ENCODE measurements at regions not wholly inside any gene's neighbourhood (a gene's known extent, or its start where the extent isn't known, plus 50 kb on each side); places are given as distances from the start of the nearest gene placed in this dataset.

GRCh38 chr2:6369266-6369665 lies 496.4 kb downstream of the CMPK2 start:
- Histone ChIP-seq H3K4me3 (no peak overlapping the region), H3K27me3 (no peaks in the 10 kb centered on the region), H3K4me1 (no peaks in the 10 kb centered on the region), H3K36me3 (no peaks in the 10 kb centered on the region), H3K27ac (replicated peaks in 1 of 4) (no peak overlapping the region), H3K9me3 (peaks cover 0 to 2% (median 0%) of the 10 kb centered on the region in 4 donors)
- WGBS: 92% methylated on average over 3 of the region's 3 CpGs
- DNase-seq (ENCODE audit: extremely low spot score): no peak
- TF ChIP-seq CTCF (IDR thresholded peaks at IDR 0.05): no peak
- no peak for TF ChIP-seq EP300 (IDR thresholded peaks at IDR 0.05)
- no peak for TF ChIP-seq POLR2AphosphoS5 (IDR thresholded peaks at IDR 0.05)
- TF ChIP-seq POLR2A (IDR thresholded peaks at IDR 0.05; ENCODE audit: low read depth): no peak
- intact Hi-C loops (cut with DNase I): no loop called here

- no peak for DNase-seq (ENCODE audit: extremely low spot score)
- H3K27ac ChIP-seq (replicated peaks in 1 of 4): no peak overlapping the region
- no peak overlapping the region for H3K4me3 ChIP-seq
- WGBS: 86% methylated on average over 7 of the region's 7 CpGs
- no peaks in the 10 kb centered on the region for H3K36me3 ChIP-seq
- no peaks in the 10 kb centered on the region for H3K4me1 ChIP-seq
- TF ChIP-seq POLR2AphosphoS5 (IDR thresholded peaks at IDR 0.05) (no peak), CTCF (IDR thresholded peaks at IDR 0.05) (no peak), EP300 (IDR thresholded peaks at IDR 0.05) (no peak), POLR2A (IDR thresholded peaks at IDR 0.05; ENCODE audit: low read depth) (no peak)
- no peaks in the 10 kb centered on the region for H3K27me3 ChIP-seq
- intact Hi-C loops (cut with DNase I): no loop called here
- peaks cover 0 to 9% (median 0%) of the 10 kb centered on the region in 4 donors for H3K9me3 ChIP-seq
Observed at GRCh38 chr2:6370753-6371551, 494.8 kb downstream of the CMPK2 start.

- no peak overlapping the region for H3K27ac ChIP-seq (replicated peaks in 1 of 4)
- TF ChIP-seq CTCF (IDR thresholded peaks at IDR 0.05) (no peak), POLR2AphosphoS5 (IDR thresholded peaks at IDR 0.05) (no peak), POLR2A (IDR thresholded peaks at IDR 0.05; ENCODE audit: low read depth) (no peak), EP300 (IDR thresholded peaks at IDR 0.05) (no peak)
- peaks cover 0 to 13% (median 2%) of the 10 kb centered on the region in 4 donors for H3K9me3 ChIP-seq
- WGBS: 77% methylated on average over 3 of the region's 3 CpGs
- no peaks in the 10 kb centered on the region for H3K27me3 ChIP-seq
- intact Hi-C loops (cut with DNase I): no loop called here
- no peaks in the 10 kb centered on the region for H3K4me1 ChIP-seq
- H3K36me3 ChIP-seq: no peaks in the 10 kb centered on the region
- DNase-seq (ENCODE audit: extremely low spot score): no peak
- H3K4me3 ChIP-seq: no peak overlapping the region
Observed at GRCh38 chr2:6372317-6372901, 493.3 kb downstream of the CMPK2 start.

GRCh38 chr2:6381326-6381725 lies 484.4 kb downstream of the CMPK2 start:
- DNase-seq (ENCODE audit: extremely low spot score): no peak
- no peak for TF ChIP-seq POLR2A (IDR thresholded peaks at IDR 0.05; ENCODE audit: low read depth)
- no peak for TF ChIP-seq EP300 (IDR thresholded peaks at IDR 0.05)
- no peak for TF ChIP-seq POLR2AphosphoS5 (IDR thresholded peaks at IDR 0.05)
- TF ChIP-seq CTCF (IDR thresholded peaks at IDR 0.05): no peak
- H3K27me3 ChIP-seq: no peaks in the 10 kb centered on the region
- no peaks in the 10 kb centered on the region for H3K4me1 ChIP-seq
- H3K36me3 ChIP-seq: no peaks in the 10 kb centered on the region
- intact Hi-C loops (cut with DNase I): no loop called here
- 31% methylated on average over 2 of the region's 2 CpGs for WGBS
- H3K9me3 ChIP-seq: peaks cover 0 to 15% (median 2%) of the 10 kb centered on the region in 4 donors
- H3K27ac ChIP-seq (replicated peaks in 1 of 4): no peak overlapping the region
- H3K4me3 ChIP-seq: no peak overlapping the region
